Body of pancreas (tissue), 4 donors: ENCODE measurements at regions not wholly inside any gene's neighbourhood (a gene's known extent, or its start where the extent isn't known, plus 50 kb on each side); places are given as distances from the start of the nearest gene placed in this dataset.

Experiments used
- ATAC-seq: fragments of 150-250 bp; one replicate; pipeline ENCODE4 v1.9.1; 2016
- DNase-seq, 4 donors: peaks; one replicate each; pipeline ENCODE4 v3.0.0-alpha.2; 2019
- H3K27ac ChIP-seq, 4 donors: fragments of 200-600 bp; sonication (generic); 1 replicate in 3 of 4; 2 replicates in 1 of 4; pipeline versions ENCODE4 v1.5.1 to v1.6.1; 2016 to 2019; ENCODE audit warnings: mild to moderate bottlenecking in 1 of 4, mixed read lengths in 1 of 4, moderate library complexity in 1 of 4
- H3K27me3 ChIP-seq, 2 donors: fragments of 200-600 bp; sonication (generic); one replicate each; pipeline ENCODE4 v1.6.0; 2016; ENCODE audit warnings: mild to moderate bottlenecking in 1 of 2
- H3K36me3 ChIP-seq, 2 donors: fragments of 200-600 bp; sonication (generic); replicated peaks in 1 of 2; 2 replicates each; pipeline ENCODE4 v1.5.1; 2016; ENCODE audit warnings: low read depth in 2 of 2; ENCODE audit not compliant: insufficient read depth in 1 of 2
- H3K4me1 ChIP-seq: fragments of 200-600 bp; sonication (generic); one replicate; pipeline ENCODE4 v1.6.0; 2016
- H3K4me3 ChIP-seq, 2 donors: fragments of 200-600 bp; sonication (generic); 1 replicate in 1 of 2; 2 replicates in 1 of 2; pipeline ENCODE4 v1.5.1; 2016 to 2019
- H3K9me3 ChIP-seq, 3 donors: fragments of 200-600 bp; sonication (generic); 1 replicate in 2 of 3; 2 replicates in 1 of 3; pipeline ENCODE4 v1.5.1; 2016
- POLR2A ChIP-seq, 3 donors: fragments of 450-650 bp; IDR thresholded peaks; one replicate each; pipeline ENCODE4 v1.6.1; 2016; ENCODE audit warnings: antibody characterized with exemption in 3 of 3, mild to moderate bottlenecking in 2 of 3
- WGBS, 2 donors: methylation state at CpG; one replicate each; pipeline ENCODE4 v1.1.5; 2017; 5-methylcytosine and 5-hydroxymethylcytosine counted together
- intact Hi-C: fragments of 100-400 bp; cut with DNase I; formaldehyde crosslinking; loops from one replicate; pipeline ENCODE4 v1.15.1; 2023
- TF ChIP-seq, protein P1 (sequence below), 7 experiments: fragments of 450-650 bp in 4 of 7; fragments of 200-600 bp in 3 of 7; sonication (generic) in 3 of 7; IDR thresholded peaks; one replicate each; pipeline ENCODE4 v1.5.1; 2016 to 2019; ENCODE audit warnings: antibody characterized with exemption in 7 of 7

DNA sequence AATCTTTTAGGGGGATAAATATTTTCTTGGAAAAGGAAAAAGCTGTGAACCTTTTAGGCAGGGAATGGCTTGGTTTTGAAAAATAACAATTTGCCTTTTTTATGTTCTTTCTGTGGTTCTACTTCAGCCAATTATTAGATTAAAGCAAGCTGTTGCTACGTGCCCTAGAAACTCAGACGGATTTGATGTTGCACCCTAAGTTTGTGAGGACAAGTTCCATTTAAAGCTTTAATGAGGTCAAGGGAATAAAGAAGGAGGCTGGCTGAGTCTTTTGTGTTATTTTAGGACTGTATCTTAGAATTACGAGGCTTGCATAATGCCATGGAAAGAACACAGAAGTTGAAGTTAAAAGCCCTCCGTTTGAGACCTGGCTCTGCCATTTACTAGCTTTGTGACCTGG lies 216.9 kb downstream of the NUF2 start:
- Histone ChIP-seq H3K4me1 (no peaks in the 10 kb centered on the region), H3K4me3 (no peak overlapping the region), H3K27ac (no peak overlapping the region), H3K27me3 (no peaks in the 10 kb centered on the region), H3K9me3 (no peaks in the 10 kb centered on the region), H3K36me3 (no peaks in the 10 kb centered on the region)
- intact Hi-C loops, result no loop called here
- ATAC-seq (no peak), DNase-seq (no peak)
- TF ChIP-seq, protein P1, sequence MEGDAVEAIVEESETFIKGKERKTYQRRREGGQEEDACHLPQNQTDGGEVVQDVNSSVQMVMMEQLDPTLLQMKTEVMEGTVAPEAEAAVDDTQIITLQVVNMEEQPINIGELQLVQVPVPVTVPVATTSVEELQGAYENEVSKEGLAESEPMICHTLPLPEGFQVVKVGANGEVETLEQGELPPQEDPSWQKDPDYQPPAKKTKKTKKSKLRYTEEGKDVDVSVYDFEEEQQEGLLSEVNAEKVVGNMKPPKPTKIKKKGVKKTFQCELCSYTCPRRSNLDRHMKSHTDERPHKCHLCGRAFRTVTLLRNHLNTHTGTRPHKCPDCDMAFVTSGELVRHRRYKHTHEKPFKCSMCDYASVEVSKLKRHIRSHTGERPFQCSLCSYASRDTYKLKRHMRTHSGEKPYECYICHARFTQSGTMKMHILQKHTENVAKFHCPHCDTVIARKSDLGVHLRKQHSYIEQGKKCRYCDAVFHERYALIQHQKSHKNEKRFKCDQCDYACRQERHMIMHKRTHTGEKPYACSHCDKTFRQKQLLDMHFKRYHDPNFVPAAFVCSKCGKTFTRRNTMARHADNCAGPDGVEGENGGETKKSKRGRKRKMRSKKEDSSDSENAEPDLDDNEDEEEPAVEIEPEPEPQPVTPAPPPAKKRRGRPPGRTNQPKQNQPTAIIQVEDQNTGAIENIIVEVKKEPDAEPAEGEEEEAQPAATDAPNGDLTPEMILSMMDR (IDR thresholded peaks at IDR 0.05), result no peak
- TF ChIP-seq POLR2A (IDR thresholded peaks at IDR 0.05), result no peak
- 41 to 50% methylated on average over 4 of the region's 4 CpGs for WGBS, 2 donors

GRCh38 chr1:163540727-163541126 lies 219.0 kb downstream of the NUF2 start:
- intact Hi-C loops, result no loop called here
- no peak for TF ChIP-seq POLR2A (IDR thresholded peaks at IDR 0.05)
- TF ChIP-seq, protein P1 (IDR thresholded peaks at IDR 0.05), result no peak
- no peak overlapping the region for H3K27ac ChIP-seq
- H3K27me3 ChIP-seq, result no peaks in the 10 kb centered on the region
- no peaks in the 10 kb centered on the region for H3K36me3 ChIP-seq
- H3K4me1 ChIP-seq, result no peaks in the 10 kb centered on the region
- no peak for DNase-seq
- ATAC-seq, result no peak
- no peak overlapping the region for H3K4me3 ChIP-seq
- 50 to 59% methylated on average over 2 of the region's 2 CpGs for WGBS, 2 donors
- H3K9me3 ChIP-seq, result no peaks in the 10 kb centered on the region

- no peak overlapping the region for H3K27ac ChIP-seq
- TF ChIP-seq, protein P1 (IDR thresholded peaks at IDR 0.05), result no peak
- TF ChIP-seq POLR2A (IDR thresholded peaks at IDR 0.05), result no peak
- H3K36me3 ChIP-seq, result no peaks in the 10 kb centered on the region
- intact Hi-C loops, result no loop called here
- no peak overlapping the region for H3K4me3 ChIP-seq
- ATAC-seq (no peak), DNase-seq (no peak)
- no peaks in the 10 kb centered on the region for H3K4me1 ChIP-seq
- no peaks in the 10 kb centered on the region for H3K27me3 ChIP-seq
- H3K9me3 ChIP-seq, result no peaks in the 10 kb centered on the region
- 77 to 78% methylated on average over 3 of the region's 3 CpGs for WGBS, 2 donors
Measured at GRCh38 chr1:163544441-163544840, 222.7 kb downstream of the NUF2 start.

- no peak overlapping the region for H3K4me3 ChIP-seq
- intact Hi-C loops, result no loop called here
- no peaks in the 10 kb centered on the region for H3K27me3 ChIP-seq
- WGBS, 2 donors, result 62 to 65% methylated on average over 3 of the region's 3 CpGs
- H3K9me3 ChIP-seq, result no peaks in the 10 kb centered on the region
- ATAC-seq, result no peak
- no peaks in the 10 kb centered on the region for H3K36me3 ChIP-seq
- no peak for TF ChIP-seq POLR2A (IDR thresholded peaks at IDR 0.05)
- TF ChIP-seq, protein P1 (IDR thresholded peaks at IDR 0.05), result no peak
- no peaks in the 10 kb centered on the region for H3K4me1 ChIP-seq
- no peak for DNase-seq
- no peak overlapping the region for H3K27ac ChIP-seq
Measured at GRCh38 chr1:163558162-163558561, 236.4 kb downstream of the NUF2 start.

DNA sequence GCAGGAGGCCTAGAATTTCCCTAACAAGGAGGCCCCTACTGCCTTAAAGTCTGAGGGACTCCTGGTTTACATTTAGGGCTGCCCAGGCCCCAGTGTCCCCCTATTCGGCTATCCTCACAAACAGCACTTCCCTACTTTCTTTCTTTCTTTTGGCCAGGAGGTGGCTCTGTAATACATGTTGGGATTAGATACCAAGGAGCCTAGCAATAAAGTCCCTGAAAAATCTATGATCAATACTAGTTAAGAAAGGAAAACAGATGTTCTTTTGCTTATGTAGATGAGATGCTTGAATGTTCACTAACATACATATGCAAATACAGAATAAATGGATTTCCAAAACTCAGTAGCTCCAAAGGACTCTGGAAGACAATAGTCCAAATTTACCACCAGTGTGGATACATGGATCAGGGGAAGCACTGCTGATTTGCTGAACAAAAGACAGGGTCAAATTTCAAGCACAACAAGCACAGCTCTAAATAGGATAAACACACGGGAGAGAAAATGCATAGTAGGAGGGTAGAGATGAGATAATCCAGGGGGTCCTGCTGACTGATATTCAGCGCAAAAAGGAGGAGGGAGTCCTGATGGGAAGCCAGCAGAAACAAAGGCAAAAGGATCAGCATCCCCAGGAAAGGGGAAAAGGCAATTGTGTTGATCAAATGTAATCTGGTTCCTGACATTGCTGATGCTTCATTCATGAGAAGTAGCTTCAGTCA lies 240.0 kb downstream of the NUF2 start:
- TF ChIP-seq, protein P1 (IDR thresholded peaks at IDR 0.05), result peak in 5 of 7 experiments; percentile 20 to 39 (median 36)
- no peak for TF ChIP-seq POLR2A (IDR thresholded peaks at IDR 0.05)
- DNase-seq (peak in 1 of 4 donors; percentile 3), ATAC-seq (no peak)
- Histone ChIP-seq H3K9me3 (no peaks in the 10 kb centered on the region), H3K27me3 (no peaks in the 10 kb centered on the region), H3K36me3 (no peaks in the 10 kb centered on the region), H3K27ac (no peak overlapping the region), H3K4me3 (no peak overlapping the region), H3K4me1 (no peaks in the 10 kb centered on the region)
- WGBS, 2 donors, result 47 to 52% methylated on average over 3 of the region's 3 CpGs
- intact Hi-C loops, result no loop called here
